ENCODE measurements at regions not wholly inside any gene's neighbourhood (a gene's known extent, or its start where the extent isn't known, plus 50 kb on each side); places are given as distances from the start of the nearest gene placed in this dataset.

DNA sequence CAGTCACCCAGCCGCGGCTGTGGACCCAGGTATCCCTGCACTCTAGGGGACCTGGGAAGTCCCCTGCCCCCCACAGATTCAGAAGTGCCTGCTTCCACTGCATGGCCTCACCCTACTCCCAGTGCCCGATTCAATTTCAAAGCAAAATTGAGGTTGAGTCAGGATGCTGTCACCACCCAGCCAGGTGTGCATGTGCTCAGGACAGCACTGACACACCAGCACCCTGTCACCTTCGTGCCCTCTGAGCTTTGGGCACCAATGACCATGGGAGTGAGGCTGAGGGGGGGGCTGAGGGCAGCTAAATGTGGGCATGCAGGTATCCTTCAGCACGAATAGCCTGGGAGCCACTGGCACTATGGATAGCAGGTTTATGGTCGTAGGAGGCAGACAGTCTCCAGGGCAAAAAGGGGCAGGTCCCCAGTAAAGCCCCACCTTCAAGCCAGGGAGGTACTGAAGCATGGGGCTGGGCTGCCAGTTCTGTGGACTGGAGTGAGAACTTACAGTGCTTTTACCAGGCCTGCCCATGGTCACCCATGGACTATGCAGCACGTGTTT is 1151.6 kb upstream of the CDH6 start:
- TF ChIP-seq, protein P1, sequence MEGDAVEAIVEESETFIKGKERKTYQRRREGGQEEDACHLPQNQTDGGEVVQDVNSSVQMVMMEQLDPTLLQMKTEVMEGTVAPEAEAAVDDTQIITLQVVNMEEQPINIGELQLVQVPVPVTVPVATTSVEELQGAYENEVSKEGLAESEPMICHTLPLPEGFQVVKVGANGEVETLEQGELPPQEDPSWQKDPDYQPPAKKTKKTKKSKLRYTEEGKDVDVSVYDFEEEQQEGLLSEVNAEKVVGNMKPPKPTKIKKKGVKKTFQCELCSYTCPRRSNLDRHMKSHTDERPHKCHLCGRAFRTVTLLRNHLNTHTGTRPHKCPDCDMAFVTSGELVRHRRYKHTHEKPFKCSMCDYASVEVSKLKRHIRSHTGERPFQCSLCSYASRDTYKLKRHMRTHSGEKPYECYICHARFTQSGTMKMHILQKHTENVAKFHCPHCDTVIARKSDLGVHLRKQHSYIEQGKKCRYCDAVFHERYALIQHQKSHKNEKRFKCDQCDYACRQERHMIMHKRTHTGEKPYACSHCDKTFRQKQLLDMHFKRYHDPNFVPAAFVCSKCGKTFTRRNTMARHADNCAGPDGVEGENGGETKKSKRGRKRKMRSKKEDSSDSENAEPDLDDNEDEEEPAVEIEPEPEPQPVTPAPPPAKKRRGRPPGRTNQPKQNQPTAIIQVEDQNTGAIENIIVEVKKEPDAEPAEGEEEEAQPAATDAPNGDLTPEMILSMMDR (IDR thresholded peaks at IDR 0.05): no peak
- TF ChIP-seq CHD2 (IDR thresholded peaks at IDR 0.05; ENCODE audit: low read length, partially characterized antibody) (no peak), POLR2AphosphoS5 (IDR thresholded peaks at IDR 0.05; ENCODE audit: low read depth, low read length) (no peak), YY1 (IDR thresholded peaks at IDR 0.05; ENCODE audit: low read depth) (no peak), RFX5 (IDR thresholded peaks at IDR 0.05; ENCODE audit: low read length) (no peak), EP300 (IDR thresholded peaks at IDR 0.05; ENCODE audit: borderline replicate concordance in 1 of 2, low read depth in 1 of 2, low read length in 1 of 2) (no peak), EZH2phosphoT487 (IDR thresholded peaks at IDR 0.05; ENCODE audit: borderline replicate concordance, low read depth) (no peak), RXRA (IDR thresholded peaks at IDR 0.05; ENCODE audit: borderline replicate concordance, low read depth) (no peak), GABPA (IDR thresholded peaks at IDR 0.05; ENCODE audit: low read depth) (no peak), SIN3A (IDR thresholded peaks at IDR 0.05; ENCODE audit: borderline replicate concordance, low read depth, low read length) (no peak), RCOR1 (IDR thresholded peaks at IDR 0.05; ENCODE audit: low read length) (no peak), NFIC (IDR thresholded peaks at IDR 0.05; ENCODE audit: borderline replicate concordance) (no peak)
- TF ChIP-seq, protein P2, sequence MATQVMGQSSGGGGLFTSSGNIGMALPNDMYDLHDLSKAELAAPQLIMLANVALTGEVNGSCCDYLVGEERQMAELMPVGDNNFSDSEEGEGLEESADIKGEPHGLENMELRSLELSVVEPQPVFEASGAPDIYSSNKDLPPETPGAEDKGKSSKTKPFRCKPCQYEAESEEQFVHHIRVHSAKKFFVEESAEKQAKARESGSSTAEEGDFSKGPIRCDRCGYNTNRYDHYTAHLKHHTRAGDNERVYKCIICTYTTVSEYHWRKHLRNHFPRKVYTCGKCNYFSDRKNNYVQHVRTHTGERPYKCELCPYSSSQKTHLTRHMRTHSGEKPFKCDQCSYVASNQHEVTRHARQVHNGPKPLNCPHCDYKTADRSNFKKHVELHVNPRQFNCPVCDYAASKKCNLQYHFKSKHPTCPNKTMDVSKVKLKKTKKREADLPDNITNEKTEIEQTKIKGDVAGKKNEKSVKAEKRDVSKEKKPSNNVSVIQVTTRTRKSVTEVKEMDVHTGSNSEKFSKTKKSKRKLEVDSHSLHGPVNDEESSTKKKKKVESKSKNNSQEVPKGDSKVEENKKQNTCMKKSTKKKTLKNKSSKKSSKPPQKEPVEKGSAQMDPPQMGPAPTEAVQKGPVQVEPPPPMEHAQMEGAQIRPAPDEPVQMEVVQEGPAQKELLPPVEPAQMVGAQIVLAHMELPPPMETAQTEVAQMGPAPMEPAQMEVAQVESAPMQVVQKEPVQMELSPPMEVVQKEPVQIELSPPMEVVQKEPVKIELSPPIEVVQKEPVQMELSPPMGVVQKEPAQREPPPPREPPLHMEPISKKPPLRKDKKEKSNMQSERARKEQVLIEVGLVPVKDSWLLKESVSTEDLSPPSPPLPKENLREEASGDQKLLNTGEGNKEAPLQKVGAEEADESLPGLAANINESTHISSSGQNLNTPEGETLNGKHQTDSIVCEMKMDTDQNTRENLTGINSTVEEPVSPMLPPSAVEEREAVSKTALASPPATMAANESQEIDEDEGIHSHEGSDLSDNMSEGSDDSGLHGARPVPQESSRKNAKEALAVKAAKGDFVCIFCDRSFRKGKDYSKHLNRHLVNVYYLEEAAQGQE (IDR thresholded peaks at IDR 0.05; ENCODE audit: low read depth, low read length): no peak
- TF ChIP-seq, protein P3, sequence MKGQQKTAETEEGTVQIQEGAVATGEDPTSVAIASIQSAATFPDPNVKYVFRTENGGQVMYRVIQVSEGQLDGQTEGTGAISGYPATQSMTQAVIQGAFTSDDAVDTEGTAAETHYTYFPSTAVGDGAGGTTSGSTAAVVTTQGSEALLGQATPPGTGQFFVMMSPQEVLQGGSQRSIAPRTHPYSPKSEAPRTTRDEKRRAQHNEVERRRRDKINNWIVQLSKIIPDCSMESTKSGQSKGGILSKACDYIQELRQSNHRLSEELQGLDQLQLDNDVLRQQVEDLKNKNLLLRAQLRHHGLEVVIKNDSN (IDR thresholded peaks at IDR 0.05; ENCODE audit: borderline replicate concordance, low read depth): no peak

Measured in SK-N-SH (cell line).